GF-D8 (cell line): ENCODE measurements at regions not wholly inside any gene's neighbourhood (a gene's known extent, or its start where the extent isn't known, plus 50 kb on each side); places are given as distances from the start of the nearest gene placed in this dataset.

Experiments
- DNase-seq: peaks from one replicate; lab custom pipeline; 2025; lab: John Stamatoyannopoulos, UW

GRCh38 chr5:89275066-89275855 is 392.3 kb upstream of the MEF2C start:
- no peak for DNase-seq

- DNase-seq: no peak
Measured at GRCh38 chr5:89273289-89273688, 390.3 kb upstream of the MEF2C start.

GRCh38 chr5:89270901-89271300 is 387.9 kb upstream of the MEF2C start:
- no peak for DNase-seq

DNA sequence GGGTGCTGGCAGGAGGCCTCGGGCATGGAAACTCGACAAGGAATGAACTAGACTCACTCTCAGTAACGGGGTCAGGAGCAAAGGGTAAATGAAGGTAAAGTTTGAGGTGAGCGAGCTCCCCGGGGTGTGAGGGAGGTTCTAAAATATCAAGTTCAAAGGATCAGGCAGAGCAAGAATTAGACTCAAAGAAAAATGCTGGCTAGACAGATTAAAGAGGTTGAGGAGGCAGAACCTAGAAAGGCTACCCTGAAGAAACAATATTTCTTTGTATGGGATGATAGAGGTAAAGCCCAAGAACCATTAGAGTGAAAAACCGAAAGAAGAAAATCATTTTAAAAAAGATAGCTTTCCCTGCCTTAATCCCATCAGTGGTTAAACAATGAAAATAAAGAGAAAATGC is 386.7 kb upstream of the MEF2C start:
- no peak for DNase-seq

GRCh38 chr5:89268460-89268859 is 385.5 kb upstream of the MEF2C start:
- no peak for DNase-seq

DNA sequence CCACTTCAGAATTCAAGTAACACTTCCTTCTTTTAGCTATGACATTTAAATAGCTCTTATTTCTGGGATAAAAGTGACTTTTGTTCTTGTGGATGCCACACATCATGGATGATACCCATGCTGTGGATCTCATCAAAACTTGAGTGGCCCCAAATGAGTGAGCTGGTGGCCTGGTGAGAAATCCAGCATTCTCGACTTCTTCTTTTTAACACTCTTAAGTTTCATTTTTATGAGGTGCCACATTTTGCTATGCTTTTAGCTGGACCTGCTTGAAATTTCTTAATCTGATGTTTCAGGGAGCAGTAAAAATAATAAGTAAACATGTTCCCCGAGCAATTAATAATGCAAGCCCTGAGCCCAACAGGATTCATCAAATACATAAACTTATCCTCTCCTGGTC is 384.8 kb upstream of the MEF2C start:
- no peak for DNase-seq

- DNase-seq: no peak
Measured at GRCh38 chr5:89265511-89266179, 382.7 kb upstream of the MEF2C start.

DNA sequence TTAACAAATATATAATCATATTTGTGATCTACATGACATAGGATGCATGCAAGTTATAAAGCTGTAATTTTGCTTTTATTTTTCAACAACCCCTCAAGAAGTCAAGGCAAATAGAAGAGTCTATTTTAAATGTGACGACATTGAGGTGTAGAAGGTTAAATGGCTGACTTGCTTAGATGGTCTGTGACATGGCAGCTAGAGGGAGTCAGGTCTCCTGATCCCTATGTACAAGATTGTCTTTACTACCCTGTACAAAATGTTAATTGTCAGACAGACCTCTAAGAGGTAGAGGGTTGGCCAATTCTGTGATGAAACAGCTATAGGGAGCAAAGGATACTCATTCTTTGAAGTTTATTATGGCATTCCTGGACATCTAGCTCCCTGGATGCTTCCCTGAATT is 380.9 kb upstream of the MEF2C start:
- DNase-seq: no peak

DNA sequence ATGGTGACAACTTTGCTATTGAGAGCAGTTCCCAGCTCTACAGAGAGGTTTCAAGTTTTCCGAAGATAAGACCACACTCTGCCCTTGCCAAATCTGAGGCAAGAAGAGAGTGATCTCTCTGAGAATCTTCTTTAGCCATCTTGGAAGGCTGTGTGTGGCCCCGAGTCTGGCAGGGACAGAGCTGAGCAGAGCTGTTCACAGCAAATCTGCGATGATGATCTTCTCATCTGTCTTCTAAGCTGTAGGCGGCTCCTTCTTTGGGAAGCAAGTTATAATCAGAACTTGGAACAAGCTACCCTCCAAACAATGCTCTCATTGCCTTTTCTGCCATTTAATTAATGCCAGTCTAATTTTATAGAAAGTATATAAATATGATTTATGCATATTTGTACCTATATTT is 379.0 kb upstream of the MEF2C start:
- DNase-seq: no peak

GRCh38 chr5:89260254-89260653 is 377.3 kb upstream of the MEF2C start:
- no peak for DNase-seq

DNA sequence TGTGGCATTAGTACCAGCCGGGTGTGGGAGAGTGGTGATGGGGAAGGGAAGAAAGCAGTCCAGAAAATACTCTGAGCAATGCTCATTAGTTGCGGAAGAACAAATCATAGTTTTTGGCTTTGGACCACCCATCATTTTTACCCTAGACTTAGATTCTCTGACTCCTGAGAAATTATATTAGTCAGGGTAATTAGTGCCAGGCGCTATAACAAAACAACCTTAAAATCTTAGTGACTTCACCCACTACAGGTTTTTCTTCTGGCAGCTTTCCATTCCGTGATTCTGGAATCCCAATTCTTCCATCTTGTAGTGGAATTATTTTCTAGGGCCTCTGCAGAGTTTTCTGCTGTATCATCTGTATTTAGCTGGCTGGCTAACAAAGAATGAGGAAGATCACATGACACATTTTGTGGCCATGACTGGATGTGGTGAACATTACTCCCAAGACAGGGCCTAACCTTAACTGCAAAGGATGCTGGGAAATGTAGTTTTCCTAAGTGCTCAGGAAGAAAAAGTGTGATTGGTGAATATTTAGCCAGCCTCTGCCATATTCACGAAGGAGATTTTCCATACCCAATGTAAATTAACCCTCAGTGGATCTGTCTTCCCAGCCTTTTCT is 373.0 kb upstream of the MEF2C start:
- no peak for DNase-seq

- no peak for DNase-seq
Measured at GRCh38 chr5:89253666-89254352, 370.8 kb upstream of the MEF2C start.

- no peak for DNase-seq
Measured at GRCh38 chr5:89246864-89247263, 363.9 kb upstream of the MEF2C start.

DNA sequence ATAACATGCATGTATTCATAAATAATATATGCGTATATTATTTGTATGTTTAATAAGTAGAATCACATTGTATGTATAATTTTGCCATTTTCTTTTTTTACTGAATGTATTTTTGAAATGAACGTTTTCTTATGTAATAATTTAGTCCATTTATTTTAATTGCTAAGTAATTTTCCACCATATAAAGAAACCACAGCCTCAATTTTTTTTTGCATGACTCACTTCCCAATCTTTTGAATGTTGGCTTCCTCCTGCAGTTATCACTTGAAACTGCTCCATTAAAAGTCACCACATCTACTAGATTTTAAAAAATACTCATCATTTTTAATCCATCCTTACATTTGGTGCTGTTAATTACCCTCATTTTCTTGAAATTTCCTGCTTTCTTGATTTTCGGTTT is 363.3 kb upstream of the MEF2C start:
- no peak for DNase-seq

- no peak for DNase-seq
Measured at GRCh38 chr5:89243611-89244010, 360.6 kb upstream of the MEF2C start.

GRCh38 chr5:89241186-89241585 is 358.2 kb upstream of the MEF2C start:
- no peak for DNase-seq

GRCh38 chr5:89236900-89237299 is 353.9 kb upstream of the MEF2C start:
- no peak for DNase-seq

GRCh38 chr5:89233462-89233861 is 350.5 kb upstream of the MEF2C start:
- DNase-seq: no peak

DNA sequence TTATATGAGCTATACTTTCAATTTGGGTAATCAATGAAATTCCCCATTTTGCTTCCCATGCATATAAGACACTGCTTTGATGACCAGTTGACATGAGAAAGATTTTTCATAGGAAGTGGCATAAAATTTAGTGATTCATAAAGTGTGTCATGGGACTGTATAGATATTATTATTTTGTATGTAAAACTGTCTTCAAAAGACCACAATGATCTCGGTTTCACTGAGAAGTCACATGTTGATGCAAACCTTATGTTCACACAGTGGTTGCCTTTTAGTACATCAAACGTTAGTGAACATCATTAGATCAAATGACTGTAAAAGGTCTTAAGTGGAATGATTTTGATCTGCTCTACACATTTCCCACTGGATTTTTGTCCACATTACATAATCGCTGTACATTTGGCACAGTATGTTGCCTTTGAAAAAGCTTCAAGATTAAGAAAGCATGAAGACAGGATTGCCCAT is 349.2 kb upstream of the MEF2C start:
- no peak for DNase-seq

DNA sequence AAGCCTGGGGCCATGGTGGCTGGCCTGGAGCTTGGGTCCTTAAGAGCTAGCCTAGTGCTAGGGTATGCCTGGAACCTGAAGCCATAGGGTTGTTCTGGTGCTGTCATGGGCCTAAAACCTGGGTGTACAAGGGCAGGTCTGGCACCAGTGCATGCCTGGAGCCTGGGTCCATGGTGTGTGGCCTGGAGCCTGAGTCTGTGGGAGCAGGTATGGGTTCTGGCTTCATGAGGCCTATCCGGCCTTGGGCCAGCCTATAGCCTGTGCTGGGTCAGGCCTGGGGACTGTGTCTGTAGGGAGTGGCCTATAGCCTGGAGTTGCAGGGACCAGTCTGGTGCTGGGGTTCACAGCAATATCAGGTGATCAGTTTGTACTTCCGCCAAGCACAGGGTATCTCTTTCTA is 347.2 kb upstream of the MEF2C start:
- no peak for DNase-seq

DNA sequence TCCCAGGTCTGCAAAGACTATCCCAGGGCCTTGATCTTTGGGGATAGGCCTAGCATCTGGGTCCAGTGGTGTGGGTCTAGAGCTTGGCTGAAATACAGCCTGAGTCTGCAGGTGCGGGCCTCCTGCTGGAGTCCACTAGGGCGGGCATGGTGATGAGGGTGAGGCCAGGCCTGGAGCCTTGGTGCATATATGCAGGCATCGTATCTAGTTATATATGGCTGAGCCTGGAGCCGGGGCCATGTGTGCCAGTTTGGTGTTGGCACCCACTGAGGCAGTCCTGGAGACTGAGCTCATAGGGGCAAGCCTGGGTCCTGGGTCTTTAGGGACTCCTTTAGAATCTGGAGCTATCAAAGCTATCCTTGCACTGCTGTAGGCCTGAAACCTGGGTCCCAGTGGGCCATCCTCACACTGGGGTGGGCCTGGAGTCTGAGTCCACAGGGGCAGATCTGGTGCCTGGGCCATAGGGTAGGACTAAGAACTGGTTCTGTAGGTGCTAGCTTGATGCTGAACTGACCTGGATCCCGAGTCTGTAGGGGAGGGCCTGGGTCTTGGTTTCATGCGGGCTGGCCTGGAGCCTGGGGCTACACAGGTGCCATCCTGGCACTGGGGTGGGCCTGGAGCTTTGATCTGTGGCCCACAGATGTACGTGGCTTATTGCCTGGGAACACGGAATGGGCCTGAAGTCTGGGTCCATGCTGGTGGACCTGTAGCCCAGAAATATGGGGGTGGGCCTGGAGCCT is 346.5 kb upstream of the MEF2C start:
- DNase-seq: no peak

DNA sequence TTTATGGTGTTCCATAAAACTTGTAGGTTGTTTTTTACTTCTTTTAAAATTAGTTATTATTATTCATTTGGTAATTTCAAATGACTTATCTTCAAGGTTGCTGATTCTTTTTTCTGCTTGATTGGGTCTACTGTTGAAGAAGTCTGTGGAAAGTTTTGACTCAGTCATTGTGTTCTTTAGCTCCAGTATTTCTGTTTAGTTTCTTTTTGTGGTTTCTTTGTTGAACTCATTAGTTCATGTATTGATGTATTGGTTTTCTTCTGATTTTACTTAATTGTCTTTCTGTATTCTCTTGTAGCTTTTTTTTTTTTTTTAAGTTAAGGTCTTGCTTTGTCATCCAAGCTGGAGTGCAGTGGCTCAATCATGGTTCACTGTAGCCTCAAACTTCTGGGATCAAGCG is 345.4 kb upstream of the MEF2C start:
- no peak for DNase-seq
